H9 (cell line): ENCODE measurements at regions not wholly inside any gene's neighbourhood (a gene's known extent, or its start where the extent isn't known, plus 50 kb on each side); places are given as distances from the start of the nearest gene placed in this dataset.

Experiments used
- DNase-seq: peaks from one replicate; pipeline ENCODE4 v3.0.0-alpha.2; 2017
- H2AFZ ChIP-seq: one replicate; pipeline ENCODE4 v1.6.1; 2013; ENCODE audit warnings: mild to moderate bottlenecking, low read length, control low read depth, moderate library complexity
- H2AK5ac ChIP-seq: 2 replicates; pipeline ENCODE4 v1.6.1; 2013; ENCODE audit warnings: low read length, control low read depth, mixed read lengths; ENCODE audit not compliant: insufficient read length
- H2BK120ac ChIP-seq: one replicate; pipeline ENCODE4 v1.6.1; 2013; ENCODE audit warnings: low read depth, mild to moderate bottlenecking, low read length, control low read depth, inconsistent platforms; ENCODE audit not compliant: poor library complexity, severe bottlenecking
- H2BK12ac ChIP-seq: 2 replicates; pipeline ENCODE4 v1.6.1; 2013; ENCODE audit warnings: low read length, control low read depth, mixed read lengths, low read depth; ENCODE audit not compliant: insufficient read length
- H2BK15ac ChIP-seq: 2 replicates; pipeline ENCODE4 v1.6.1; 2013; ENCODE audit warnings: low read depth, low read length, control low read depth
- H2BK20ac ChIP-seq: one replicate; pipeline ENCODE4 v1.6.1; 2013; ENCODE audit warnings: low read depth, mild to moderate bottlenecking, low read length, control low read depth, inconsistent platforms; ENCODE audit not compliant: poor library complexity, severe bottlenecking
- H2BK5ac ChIP-seq: 2 replicates; pipeline ENCODE4 v1.6.1; 2013; ENCODE audit warnings: low read length, control low read depth, mixed read lengths; ENCODE audit not compliant: insufficient read length
- H3K14ac ChIP-seq: 2 replicates; pipeline ENCODE4 v1.6.1; 2013; ENCODE audit warnings: low read length, control low read depth; ENCODE audit not compliant: insufficient read depth
- H3K18ac ChIP-seq: 2 replicates; pipeline ENCODE4 v1.6.1; 2013; ENCODE audit warnings: low read depth, mild to moderate bottlenecking, mixed read lengths, low read length, control low read depth; ENCODE audit not compliant: insufficient read length
- H3K23ac ChIP-seq: 2 replicates; pipeline ENCODE4 v1.6.1; 2013; ENCODE audit warnings: low read length, control low read depth, mixed read lengths, low read depth; ENCODE audit not compliant: insufficient read length
- H3K23me2 ChIP-seq: 2 replicates; pipeline ENCODE4 v1.6.1; 2013; ENCODE audit warnings: low read depth, mild to moderate bottlenecking, mixed read lengths, low read length, control low read depth; ENCODE audit not compliant: insufficient read length, poor library complexity, severe bottlenecking
- H3K27ac ChIP-seq: 2 replicates; pipeline ENCODE4 v1.5.1; 2013; ENCODE audit warnings: low read length, control low read depth, mixed read lengths, low read depth; ENCODE audit not compliant: insufficient read length
- H3K27me3 ChIP-seq: 2 replicates; pipeline ENCODE4 v1.6.1; 2013; ENCODE audit warnings: low read length, control low read depth, inconsistent platforms; ENCODE audit not compliant: insufficient read depth
- H3K4ac ChIP-seq: 2 replicates; pipeline ENCODE4 v1.6.1; 2013; ENCODE audit warnings: low read depth, mild to moderate bottlenecking, control low read depth, inconsistent platforms, low read length, moderate library complexity
- H3K4me1 ChIP-seq: 2 replicates; pipeline ENCODE4 v1.6.1; 2013; ENCODE audit warnings: low read length, control low read depth, inconsistent platforms; ENCODE audit not compliant: insufficient read depth
- H3K4me2 ChIP-seq: 2 replicates; pipeline ENCODE4 v1.6.1; 2013; ENCODE audit warnings: low read length, control low read depth, mixed read lengths; ENCODE audit not compliant: insufficient read length, insufficient read depth
- H3K56ac ChIP-seq: 2 replicates; pipeline ENCODE4 v1.6.1; 2013; ENCODE audit warnings: low read depth, mild to moderate bottlenecking, mixed read lengths, low read length, control low read depth; ENCODE audit not compliant: insufficient read length
- H3K79me1 ChIP-seq: 2 replicates; pipeline ENCODE4 v1.6.1; 2013; ENCODE audit warnings: low read depth, mild to moderate bottlenecking, moderate library complexity, low read length, control low read depth, inconsistent platforms; ENCODE audit not compliant: insufficient read depth, poor library complexity, severe bottlenecking
- H3K79me2 ChIP-seq: 2 replicates; pipeline ENCODE4 v1.6.1; 2013; ENCODE audit warnings: low read length, control low read depth, inconsistent platforms; ENCODE audit not compliant: insufficient read depth
- H3K9ac ChIP-seq: 2 replicates; pipeline ENCODE4 v1.6.1; 2013; ENCODE audit warnings: low read length, control low read depth, mixed read lengths; ENCODE audit not compliant: insufficient read length; ENCODE audit errors: extremely low read depth
- H3K9me3 ChIP-seq: one replicate; pipeline ENCODE4 v1.6.1; 2013; ENCODE audit warnings: low read depth, low read length, inconsistent platforms; ENCODE audit not compliant: control insufficient read depth
- H3T11ph ChIP-seq: one replicate; pipeline ENCODE4 v1.6.1; 2013; ENCODE audit warnings: mild to moderate bottlenecking, low read length, control low read depth, inconsistent platforms
- H4K20me1 ChIP-seq: one replicate; pipeline ENCODE4 v1.6.1; 2013; ENCODE audit not compliant: control insufficient read depth, insufficient read length, insufficient read depth
- H4K5ac ChIP-seq: 2 replicates; pipeline ENCODE4 v1.6.1; 2013; ENCODE audit warnings: low read depth, mild to moderate bottlenecking, mixed read lengths, low read length, control low read depth; ENCODE audit not compliant: insufficient read length
- H4K8ac ChIP-seq: replicated peaks from 2 replicates; pipeline ENCODE4 v1.6.1; 2013; ENCODE audit warnings: low read length, control low read depth, mixed read lengths, low read depth; ENCODE audit not compliant: insufficient read length
- H4K91ac ChIP-seq: 2 replicates; pipeline ENCODE4 v1.6.1; 2013; ENCODE audit warnings: low read depth, mild to moderate bottlenecking, moderate library complexity, mixed read lengths, low read length, control low read depth; ENCODE audit not compliant: insufficient read length
- H3K27ac Mint-ChIP-seq, 3 experiments: 2 replicates in 2 of 3; 3 replicates in 1 of 3; pipeline ENCODE4 v1.8.0; 2020 to 2021; ENCODE audit warnings: mixed read lengths in 3 of 3, mild to moderate bottlenecking in 1 of 3, moderate library complexity in 1 of 3
- H3K27me3 Mint-ChIP-seq: 2 replicates; pipeline ENCODE4 v1.8.0; 2021; ENCODE audit warnings: low read depth, mild to moderate bottlenecking, moderate library complexity, mixed read lengths
- H3K36me3 Mint-ChIP-seq, 3 experiments: 2 replicates in 2 of 3; 3 replicates in 1 of 3; pipeline ENCODE4 v1.8.0; 2020 to 2021; ENCODE audit warnings: low read depth in 3 of 3, mixed read lengths in 3 of 3; ENCODE audit not compliant: insufficient read depth in 1 of 3
- H3K4me1 Mint-ChIP-seq, 2 experiments: 2 replicates each; pipeline ENCODE4 v1.8.0; 2020; ENCODE audit warnings: mixed read lengths in 2 of 2
- H3K4me3 Mint-ChIP-seq, 2 experiments: 2 replicates in 1 of 2; 3 replicates in 1 of 2; pipeline ENCODE4 v1.8.0; 2020 to 2021; ENCODE audit warnings: mild to moderate bottlenecking in 2 of 2, mixed read lengths in 2 of 2, moderate library complexity in 1 of 2
- H3K9me3 Mint-ChIP-seq, 2 experiments: 2 replicates in 1 of 2; 3 replicates in 1 of 2; pipeline ENCODE4 v1.8.0; 2020; ENCODE audit warnings: mild to moderate bottlenecking in 2 of 2, mixed read lengths in 2 of 2, moderate library complexity in 1 of 2
- CTCF ChIP-seq: fragments of 200-600 bp; sonication (generic); conservative IDR thresholded peaks from 3 replicates; pipeline ENCODE4 v1.8.0; 2021; ENCODE audit warnings: antibody characterized with exemption, mild to moderate bottlenecking
- WGBS: extraction: QIAGEN DNeasy Blood & Tissue Kit; methylation state at CpG from one replicate; pipeline ENCODE4 v1.1.7; 2013; ENCODE audit warnings: missing lambda C conversion rate, low lambda C conversion rate, mixed read lengths; ENCODE audit not compliant: insufficient read length; ENCODE audit errors: extremely low coverage; 5-methylcytosine and 5-hydroxymethylcytosine counted together

- Histone ChIP-seq H2BK120ac (no peak overlapping the region), H2BK12ac (no peak overlapping the region), H3K4me1 (no peaks in the 10 kb centered on the region), H4K91ac (no peak overlapping the region), H2BK5ac (no peak overlapping the region), H3K27me3 (no peaks in the 10 kb centered on the region), H3K4me2 (no peak overlapping the region), H2AK5ac (no peak overlapping the region), H3K18ac (no peak overlapping the region), H4K5ac (no peak overlapping the region), H3T11ph (no peak overlapping the region), H3K23ac (no peak overlapping the region), H3K9me3 (no peaks in the 10 kb centered on the region), H2BK20ac (no peak overlapping the region), H3K4ac (no peak overlapping the region), H2BK15ac (no peak overlapping the region), H3K14ac (no peak overlapping the region), H3K56ac (no peak overlapping the region), H3K27ac (no peak overlapping the region), H4K20me1 (no peaks in the 10 kb centered on the region), H3K79me1 (no peaks in the 10 kb centered on the region), H2AFZ (no peak overlapping the region), H3K79me2 (no peaks in the 10 kb centered on the region), H4K8ac (no peak overlapping the region), H3K9ac (no peak overlapping the region), H3K23me2 (no peaks in the 10 kb centered on the region)
- Mint-ChIP-seq H3K9me3 (no peaks in the 10 kb centered on the region), H3K27me3 (no peaks in the 10 kb centered on the region), H3K27ac (no peak overlapping the region; a peak in 1 of 7 replicates), H3K4me1 (peaks cover under 1 to 12% of the 10 kb centered on the region in 2 experiments), H3K4me3 (no peak overlapping the region), H3K36me3 (peaks cover 0 to 8% (median 8%) of the 10 kb centered on the region in 3 experiments; a peak in 4 of 7 replicates)
- DNase-seq, result no peak
- no peak for TF ChIP-seq CTCF
- WGBS, result no CpG with 5 or more reads among the region's 5 CpGs
Observed at GRCh38 chr11:71144010-71144409, 108.4 kb downstream of the SHANK2 start.
